NCI-H510A treated with DMSO at 0.1 percent for 48 hours (cell line): ENCODE measurements at regions not wholly inside any gene's neighbourhood (a gene's known extent, or its start where the extent isn't known, plus 50 kb on each side); places are given as distances from the start of the nearest gene placed in this dataset.

Source experiments
- DNase-seq: peaks from one replicate; lab custom pipeline; 2025; lab: John Stamatoyannopoulos, UW

DNA sequence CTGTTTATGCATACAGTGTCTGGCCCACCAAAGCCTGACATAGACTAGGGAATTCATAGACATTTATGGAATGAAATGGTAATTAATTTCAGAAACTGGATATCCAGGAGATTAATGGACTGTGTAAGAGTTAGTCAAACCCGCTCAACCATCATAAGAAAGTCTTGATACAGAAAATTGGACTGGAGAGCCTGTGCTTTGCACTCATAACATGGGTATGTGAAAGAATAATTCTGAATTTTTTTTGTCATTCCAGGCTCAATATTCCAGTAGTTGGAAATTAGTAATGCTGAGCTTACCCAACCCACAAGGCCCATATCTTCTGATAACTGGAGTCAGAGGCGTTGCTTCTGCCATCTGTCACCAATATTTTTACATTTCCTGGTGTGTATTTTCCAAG is 799.7 kb upstream of the IGFBP3 start:
- DNase-seq: no peak

DNA sequence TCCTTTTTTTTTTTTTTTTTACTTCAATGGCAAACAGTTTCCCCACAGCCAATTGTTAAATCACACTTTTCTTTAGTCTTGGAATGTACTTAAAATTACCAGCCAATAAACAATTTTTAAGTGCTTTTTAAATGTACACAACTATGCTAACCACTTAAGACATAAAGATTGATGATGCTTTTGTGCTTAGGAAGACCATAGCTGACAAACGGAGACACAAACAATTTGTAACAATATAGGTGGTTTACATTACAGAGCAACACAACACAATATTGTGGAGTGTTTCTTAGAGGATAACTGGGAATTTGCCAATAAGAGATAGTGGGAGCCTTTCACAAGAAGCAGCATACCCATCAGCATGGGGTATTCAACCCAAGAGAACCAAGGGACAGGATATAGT is 798.5 kb upstream of the IGFBP3 start:
- DNase-seq: no peak

DNA sequence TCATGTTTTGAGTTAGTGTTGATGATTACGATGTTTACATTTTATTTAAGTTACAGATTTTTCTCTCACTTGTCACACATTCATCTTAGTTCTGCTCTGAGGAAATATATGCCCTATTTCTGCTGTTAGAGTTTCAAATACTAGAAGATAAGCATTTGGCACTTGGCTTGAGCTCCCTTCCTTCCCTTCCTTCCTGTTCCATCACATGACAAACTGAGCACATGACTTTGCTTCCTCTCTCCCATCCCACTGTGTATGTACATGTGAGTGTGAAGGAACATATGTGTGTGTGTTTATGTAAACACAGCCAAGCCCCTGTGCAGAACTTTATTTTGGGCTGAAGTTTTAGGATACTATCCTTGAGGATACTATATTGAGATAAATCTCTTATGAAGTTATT is 795.9 kb upstream of the IGFBP3 start:
- DNase-seq: no peak

DNA sequence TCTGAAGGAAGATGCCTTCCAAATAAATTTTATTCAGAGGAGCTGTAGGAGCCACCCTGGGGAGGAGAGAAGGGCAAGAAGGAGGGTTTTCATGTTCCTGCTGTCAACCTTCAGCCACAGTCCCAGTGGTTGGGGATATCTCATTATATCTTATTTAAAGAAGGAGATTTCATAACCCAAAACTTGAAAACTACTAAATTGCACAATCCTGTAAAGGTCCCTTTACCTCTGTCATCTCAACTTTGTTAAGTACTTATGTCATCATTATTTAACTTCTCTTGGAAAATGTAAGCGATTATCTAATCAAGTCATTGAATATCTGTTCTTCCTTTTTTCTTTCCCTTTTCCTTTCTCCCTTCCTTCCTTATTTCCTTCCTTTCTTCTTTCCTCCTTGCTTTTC is 794.5 kb upstream of the IGFBP3 start:
- no peak for DNase-seq

DNA sequence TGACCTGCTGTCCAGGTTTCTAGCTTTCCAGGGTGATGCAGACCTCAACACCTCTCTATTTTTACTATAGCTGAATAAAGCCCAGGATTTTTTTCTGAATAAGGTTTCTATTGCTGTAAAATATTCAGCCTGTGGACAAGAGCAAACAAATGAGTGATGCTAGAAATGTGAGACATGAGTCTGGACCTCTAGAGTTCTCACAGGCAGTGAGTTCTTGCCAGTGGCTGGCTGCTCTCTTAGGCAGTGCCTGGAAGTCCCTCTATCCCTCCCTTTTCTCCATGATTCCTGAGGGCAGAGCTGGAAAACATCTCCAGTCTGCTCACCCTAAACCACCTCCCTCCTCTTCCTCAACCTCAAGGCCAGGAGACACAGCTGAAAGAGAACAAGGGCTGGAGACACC is 793.8 kb upstream of the IGFBP3 start:
- no peak for DNase-seq

DNA sequence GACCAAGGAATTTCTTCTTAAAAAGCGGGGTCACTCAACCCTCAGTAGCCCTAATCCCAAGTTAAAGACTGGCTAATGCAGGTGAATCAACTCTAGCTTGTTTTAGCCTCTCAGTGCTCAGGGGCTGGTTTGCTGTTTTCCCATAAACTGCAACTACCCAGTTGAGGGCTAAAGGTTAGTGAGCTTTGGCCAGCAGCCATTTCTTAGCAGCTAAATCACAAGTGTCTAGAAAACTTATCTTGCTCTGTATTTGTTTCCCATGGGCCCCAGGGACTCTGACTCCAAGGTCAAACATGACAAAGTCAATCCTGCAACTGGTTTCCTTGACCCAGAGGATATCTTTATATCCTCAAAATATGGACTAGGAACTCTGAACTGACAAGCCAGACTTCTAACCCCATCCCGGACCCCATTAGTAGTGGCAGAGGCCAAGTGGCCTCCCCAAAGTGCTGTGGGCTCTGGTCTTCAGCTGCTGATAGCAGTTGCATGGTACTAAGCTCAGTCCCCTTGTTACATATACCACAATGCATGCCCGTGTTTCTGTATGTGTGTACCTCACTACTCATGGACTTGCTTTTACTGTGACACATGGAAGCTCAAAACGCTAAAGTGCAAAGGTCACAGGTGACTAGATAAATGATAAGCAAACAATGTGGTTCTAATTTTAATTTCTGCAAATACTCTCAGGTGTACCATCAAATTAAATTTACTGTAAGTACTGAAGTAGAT is 793.0 kb upstream of the IGFBP3 start:
- no peak for DNase-seq

DNA sequence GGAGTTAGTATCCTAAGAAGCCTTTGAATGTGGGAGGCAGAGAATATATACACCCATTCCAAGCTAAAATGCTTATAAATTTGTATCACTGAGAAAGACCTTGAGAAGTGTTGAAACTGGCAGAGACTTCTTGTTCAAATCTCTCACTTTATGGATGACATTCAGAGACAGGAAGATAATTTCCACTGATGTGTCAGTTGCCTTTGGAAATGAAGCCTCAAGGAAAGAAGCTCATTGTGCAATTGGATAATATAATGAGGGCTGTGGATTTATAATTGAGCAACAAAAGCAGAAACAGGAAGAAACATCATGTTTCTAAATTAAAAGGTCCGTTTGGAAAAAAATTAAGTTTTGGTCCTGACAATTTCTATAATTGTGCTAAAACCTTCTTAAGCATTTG is 789.9 kb upstream of the IGFBP3 start:
- no peak for DNase-seq

DNA sequence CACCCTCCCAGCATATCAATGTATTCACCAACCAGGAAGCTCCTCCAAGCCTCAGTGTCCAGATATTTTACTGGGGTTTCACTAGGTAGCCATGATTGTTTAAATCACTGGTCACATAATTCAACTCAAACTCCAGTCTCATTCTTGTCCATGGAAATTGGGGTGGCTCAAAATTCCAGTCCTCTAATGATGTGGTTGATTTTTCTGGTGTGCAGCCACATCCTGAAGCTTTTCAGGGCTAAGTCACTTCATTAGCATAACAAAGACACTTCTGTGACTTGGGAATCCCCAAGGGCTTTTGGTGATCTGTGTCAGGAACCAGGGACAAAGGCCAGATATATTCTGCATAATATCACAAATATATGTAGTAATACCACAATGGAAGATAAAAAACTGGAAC is 786.9 kb upstream of the IGFBP3 start:
- DNase-seq: no peak

DNA sequence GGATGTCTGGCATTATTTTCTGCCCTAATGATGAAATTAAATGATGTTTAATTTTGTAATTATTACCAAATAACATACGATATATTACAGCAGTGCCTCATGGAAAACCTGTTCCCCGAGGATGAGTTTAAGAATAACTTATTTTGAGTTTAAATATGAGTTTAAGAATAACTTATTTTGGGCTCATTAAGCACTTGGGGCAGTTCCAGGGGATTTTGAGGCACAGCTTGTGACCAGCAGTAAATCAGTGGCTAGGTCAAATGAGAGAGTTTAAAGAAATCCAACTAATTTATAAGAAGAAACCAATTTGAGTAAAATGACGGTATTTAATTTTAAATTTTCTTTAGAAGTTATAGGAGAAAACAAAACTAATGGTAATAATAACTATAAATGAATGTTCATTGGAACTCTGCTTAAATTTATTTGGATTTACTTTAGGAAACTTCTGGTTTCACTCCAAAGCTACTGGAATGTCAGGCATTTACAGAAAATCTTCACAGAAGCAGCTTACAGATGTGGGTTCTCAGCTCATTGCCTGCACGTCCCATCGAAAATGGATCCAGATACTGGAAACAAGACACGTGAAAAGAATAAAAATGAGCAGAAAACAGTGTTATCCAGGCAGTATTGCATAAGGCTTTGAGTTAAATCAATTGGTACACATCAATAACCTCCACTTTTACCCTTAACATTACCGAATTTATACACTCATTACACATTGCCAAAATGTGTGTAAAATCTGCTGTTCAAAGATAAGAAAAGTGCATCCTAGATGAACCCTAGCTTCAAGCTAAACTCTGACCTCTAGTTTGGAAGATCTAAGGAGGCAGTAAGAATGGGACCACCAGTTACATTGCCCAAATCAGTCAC is 784.5 kb upstream of the IGFBP3 start:
- DNase-seq: no peak

DNA sequence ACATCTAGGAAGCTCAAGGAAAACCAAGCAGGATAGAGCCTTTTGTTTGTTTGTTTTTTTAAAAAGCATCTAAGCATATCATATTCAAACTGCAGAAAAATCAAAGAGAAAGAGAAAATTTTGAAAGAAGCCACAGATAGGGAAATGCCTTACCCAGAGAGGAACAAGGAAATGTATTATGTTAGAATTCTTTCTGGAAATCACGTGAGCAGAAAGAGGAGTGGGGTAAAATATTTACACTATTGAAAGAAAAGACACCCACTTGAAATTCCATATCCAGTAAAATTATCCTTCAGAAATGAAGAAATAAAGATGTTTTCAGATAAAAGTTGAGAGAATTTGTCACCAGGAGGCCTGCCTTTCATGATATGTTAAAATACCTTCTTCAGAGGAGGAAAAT is 775.7 kb upstream of the IGFBP3 start:
- no peak for DNase-seq

DNA sequence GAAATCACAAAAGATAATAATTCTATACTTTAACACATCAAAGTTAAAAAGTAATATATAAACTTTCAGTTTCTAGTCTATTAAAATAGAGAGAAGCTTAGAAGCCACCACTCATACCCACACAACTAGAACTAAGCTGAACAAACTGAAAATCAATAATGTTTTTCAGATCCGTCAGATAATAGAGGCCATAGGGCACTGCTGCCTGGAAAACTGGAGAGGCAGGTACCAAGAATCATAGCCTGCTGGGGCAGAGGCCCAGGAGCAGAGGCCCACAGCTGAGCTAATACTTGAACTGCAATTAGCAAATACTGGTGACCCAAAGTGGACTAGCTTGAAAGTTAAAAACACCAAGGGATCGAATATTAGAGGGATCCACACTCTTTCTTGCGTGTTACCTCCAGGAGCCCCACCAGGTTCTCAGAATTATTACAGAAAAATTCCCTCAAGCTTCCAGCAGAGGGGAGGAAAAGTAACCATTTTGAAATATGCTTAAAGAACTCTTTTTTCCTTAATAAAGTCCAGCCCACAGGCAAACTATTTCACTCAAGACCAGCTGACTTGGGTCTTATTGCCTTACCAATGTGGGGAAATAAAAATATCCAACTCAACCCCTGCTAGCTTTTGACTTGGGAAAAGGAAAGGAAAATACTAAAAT is 774.1 kb upstream of the IGFBP3 start:
- DNase-seq: no peak

DNA sequence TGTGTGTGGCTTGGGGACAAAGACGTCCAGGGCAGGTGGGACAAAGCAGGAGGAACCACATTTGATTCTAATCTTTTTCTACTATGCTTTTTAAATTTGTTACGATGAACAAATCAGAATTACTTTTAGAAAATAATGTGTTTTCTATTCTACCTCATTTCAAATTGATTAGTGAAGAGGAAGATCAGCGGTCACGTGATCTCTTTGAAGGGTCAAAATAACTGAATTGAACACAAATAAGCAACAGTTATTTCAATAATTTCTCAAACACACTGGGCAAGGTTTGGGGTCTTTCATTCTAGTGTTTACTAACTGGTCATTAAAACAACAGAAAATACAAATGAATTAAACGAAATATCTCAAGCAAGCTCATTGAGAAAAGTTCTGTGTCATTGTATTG is 773.0 kb upstream of the IGFBP3 start:
- no peak for DNase-seq

DNA sequence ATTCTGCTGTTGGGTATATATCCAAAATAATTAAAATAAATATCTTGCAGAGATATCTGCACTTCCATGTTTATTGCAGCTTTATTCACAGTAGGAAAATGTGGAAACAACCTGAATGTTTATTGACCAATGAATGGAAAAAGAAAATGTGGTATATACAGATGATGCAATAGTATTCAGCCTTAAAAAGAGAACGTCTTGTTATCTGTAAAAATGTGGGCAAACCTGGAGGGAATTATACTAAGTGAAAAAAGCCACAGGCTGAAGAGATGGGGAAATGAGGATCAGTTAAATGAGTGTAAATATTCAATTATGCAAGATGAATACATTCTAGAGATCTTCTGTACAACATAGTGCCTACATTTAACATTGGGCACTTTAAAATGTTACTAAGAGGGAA is 766.1 kb upstream of the IGFBP3 start:
- no peak for DNase-seq

DNA sequence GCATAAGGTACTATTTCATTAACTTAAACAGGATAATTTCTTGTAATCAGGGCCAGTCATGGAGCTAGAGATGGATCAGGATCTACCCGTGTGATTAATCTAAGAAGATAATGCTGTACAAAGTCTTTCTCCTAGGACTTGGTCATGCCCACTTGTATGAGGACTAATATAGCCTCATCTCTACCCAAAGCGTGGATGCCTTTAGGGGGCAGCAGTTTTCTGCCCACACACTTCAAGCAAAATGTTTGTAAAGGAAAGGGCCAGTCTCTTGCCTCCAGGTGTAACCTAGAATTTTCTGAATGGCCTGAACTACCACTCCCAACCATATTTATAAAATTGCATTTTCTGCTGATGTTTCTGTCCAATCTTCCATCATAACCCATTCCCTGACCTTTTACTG is 764.0 kb upstream of the IGFBP3 start:
- DNase-seq: no peak

DNA sequence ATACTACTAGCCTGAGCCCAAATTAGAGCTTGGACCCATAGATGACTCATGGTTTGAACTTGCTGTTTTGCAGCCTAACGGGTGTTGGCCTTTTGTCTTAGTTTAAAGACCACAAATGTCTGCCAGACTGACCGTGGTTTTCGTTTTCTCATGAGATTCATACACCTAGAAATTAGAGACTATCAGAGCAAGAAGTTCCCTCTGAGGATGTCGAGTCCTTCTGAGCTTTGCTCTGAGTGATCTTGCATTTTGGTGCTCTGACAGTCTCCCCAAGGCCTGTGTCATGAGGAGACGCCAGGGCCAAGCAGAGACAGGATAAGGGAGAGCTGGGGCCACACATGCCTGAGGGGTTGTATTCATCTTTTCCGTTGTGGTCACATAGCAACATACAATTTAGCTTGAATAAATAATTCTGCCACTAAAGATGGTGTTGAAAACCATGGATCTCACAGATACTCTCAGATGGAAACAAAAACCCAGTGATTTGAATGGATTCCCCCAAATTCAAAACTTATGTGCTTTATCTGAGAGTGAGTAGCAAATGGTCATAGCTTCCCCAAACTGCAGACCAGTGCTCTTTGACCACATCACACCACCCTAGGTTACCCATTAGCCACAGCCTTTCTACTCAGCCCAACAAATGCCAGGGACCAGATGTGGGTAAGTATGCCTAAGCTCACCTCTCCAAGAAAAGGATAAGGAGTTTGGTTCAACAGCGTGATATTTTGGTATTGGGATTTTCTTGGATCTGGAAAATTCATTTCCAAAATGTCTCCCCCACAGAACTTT is 762.0 kb upstream of the IGFBP3 start:
- DNase-seq: no peak

DNA sequence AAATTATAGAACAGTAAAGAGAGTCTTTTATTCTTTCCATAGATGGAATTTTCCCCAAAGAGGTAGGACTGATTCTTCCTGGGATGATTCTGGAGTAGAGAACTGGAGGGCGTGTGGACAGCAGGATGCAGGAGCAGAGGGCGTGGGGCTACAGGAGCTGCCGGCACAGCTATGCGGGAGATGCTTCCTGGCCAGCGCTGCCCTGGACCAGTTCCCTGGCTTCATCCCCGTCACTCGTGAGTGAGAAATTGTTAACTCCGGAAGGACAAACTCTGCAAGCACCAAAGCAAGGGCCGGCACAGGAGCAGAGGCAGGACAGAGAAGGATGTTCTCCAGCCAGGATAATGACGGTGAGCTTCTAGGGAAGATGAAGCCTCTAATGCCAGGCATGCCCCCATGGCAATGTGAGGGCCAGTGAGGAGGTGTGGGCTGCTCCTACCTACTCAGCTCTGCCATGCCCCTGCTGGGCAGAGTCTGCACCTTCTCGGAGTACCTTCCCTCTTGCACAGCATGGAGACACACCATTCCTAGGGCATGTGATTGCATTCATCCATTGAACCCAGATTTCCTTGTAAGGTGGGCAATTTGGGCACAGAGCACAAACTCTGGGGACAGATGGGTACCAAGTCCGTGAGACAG is 760.9 kb upstream of the IGFBP3 start:
- no peak for DNase-seq

DNA sequence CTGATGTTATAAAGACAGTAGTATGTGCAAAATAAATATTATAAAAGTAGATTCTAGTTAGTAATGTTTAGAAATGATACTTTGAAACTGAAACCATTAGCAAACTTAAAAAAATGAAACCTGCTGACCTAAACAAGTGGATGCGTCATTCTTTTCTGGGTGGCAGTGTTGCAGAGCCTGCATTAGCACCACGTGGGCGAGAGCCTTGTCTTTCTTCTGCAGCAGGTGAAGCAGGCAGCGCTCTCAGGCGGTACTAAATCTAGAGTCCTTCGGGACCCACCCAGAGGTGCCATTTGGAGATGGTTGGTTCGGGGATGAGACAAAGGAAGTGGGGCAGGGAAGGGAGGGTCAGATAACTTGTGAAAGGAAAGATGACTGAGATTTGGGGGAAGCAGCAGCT is 759.1 kb upstream of the IGFBP3 start:
- DNase-seq: no peak

DNA sequence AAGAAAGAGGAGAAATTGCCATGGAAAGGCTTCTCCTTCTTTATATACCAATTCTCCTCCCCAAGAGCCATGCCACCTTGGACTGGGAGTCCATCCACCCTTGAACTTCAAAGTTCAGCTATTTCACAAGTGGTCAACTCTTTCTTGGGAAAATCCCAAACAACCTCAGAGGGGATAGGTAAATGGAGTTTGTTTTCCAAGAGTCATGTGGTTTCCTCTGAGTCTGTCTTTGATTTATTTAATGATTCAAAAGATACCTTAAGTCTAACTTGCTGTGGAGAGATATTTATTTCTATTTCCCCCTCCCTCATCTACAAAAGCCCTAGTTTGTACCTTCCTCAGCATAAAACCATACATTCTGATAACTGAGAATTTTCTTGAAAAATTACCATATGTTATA is 758.6 kb upstream of the IGFBP3 start:
- no peak for DNase-seq

DNA sequence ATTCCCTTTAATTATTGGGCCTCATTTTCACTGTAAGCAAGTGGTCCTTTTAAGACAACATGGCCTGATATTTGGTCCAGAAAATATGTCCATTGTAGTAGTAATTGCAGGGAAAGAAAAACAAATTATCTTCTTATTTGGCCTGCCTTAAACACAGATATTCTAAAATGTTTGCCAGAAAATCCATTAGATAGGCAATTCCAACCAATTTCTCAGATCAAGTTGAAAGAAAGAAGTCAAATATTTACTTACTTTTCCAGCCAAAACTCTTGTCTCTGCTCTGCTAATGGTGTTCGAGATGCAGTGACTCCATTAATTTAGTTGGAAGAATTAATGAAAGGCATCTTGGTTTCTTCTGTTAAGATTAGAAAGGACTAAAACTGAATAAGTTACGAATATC is 757.3 kb upstream of the IGFBP3 start:
- DNase-seq: no peak

DNA sequence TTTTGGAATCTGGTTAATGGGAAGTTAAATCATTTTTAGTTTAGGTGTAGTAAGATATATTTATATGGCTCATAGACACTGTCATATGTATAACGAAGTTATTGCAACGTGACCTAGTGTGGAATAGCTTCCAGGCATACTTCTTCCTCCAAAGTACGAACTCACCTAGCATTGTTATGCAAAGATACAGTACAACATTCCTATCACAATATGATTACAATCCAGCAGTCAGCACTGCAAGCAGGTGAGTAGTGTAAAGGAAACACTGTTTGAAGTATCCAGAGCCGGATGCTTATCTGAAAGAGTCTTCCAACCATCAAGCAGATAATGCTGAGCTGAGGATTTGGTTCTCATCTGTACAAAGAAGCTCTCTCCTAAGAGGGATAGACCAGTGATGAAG is 754.4 kb upstream of the IGFBP3 start:
- no peak for DNase-seq

DNA sequence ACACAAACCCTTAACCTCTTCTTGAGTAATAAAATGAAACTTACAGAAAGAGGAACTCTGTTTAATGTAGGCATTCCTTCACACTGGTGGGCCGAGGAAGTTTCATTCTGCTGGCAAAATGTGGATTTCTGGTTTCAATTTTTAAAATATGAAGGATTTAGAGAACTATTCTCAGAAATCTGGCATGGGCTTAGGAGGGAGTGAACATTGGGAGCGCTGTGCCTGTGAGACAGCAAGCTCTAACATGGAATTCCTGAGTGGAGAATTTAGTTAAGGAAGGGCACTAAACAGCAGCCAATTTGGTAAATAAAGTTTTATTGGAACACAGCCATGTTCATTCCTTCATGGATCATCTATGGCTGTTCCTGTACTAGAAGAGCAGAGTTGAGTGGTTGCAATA is 751.8 kb upstream of the IGFBP3 start:
- DNase-seq: no peak
